Smooth muscle cell (in vitro differentiated cells): ENCODE measurements at regions not wholly inside any gene's neighbourhood (a gene's known extent, or its start where the extent isn't known, plus 50 kb on each side); places are given as distances from the start of the nearest gene placed in this dataset.

Source experiments
- DNase-seq: peaks from one replicate; lab custom pipeline; 2025; ENCODE audit not compliant: unreplicated experiment; lab: John Stamatoyannopoulos, UW
- H2AFZ ChIP-seq: fragments of 200-600 bp; sonication (generic); 2 replicates; pipeline ENCODE4 v1.6.0; 2016; ENCODE audit warnings: antibody characterized with exemption, low read depth, mild to moderate bottlenecking
- H3F3A ChIP-seq: fragments of 200-600 bp; sonication (generic); 2 replicates; pipeline ENCODE4 v1.6.0; 2017; ENCODE audit warnings: antibody characterized with exemption, low read depth
- H3K27ac ChIP-seq: fragments of 200-600 bp; sonication (generic); 2 replicates; pipeline ENCODE4 v1.5.1; 2016; ENCODE audit warnings: low read depth, mild to moderate bottlenecking
- H3K27me3 ChIP-seq: fragments of 200-600 bp; sonication (generic); 2 replicates; pipeline ENCODE4 v1.6.1; 2016; ENCODE audit warnings: low read depth, mild to moderate bottlenecking
- H3K36me3 ChIP-seq: fragments of 200-600 bp; sonication (generic); 2 replicates; pipeline ENCODE4 v1.5.1; 2016; ENCODE audit warnings: low read depth
- H3K4me1 ChIP-seq: fragments of 200-600 bp; sonication (generic); 2 replicates; pipeline ENCODE4 v1.5.1; 2016; ENCODE audit warnings: low read depth
- H3K4me2 ChIP-seq: fragments of 200-600 bp; sonication (generic); 2 replicates; pipeline ENCODE4 v1.6.0; 2016; ENCODE audit warnings: mild to moderate bottlenecking
- H3K4me3 ChIP-seq: fragments of 200-600 bp; sonication (generic); 2 replicates; pipeline ENCODE4 v1.5.1; 2016; ENCODE audit warnings: mild to moderate bottlenecking
- H3K79me2 ChIP-seq: fragments of 200-600 bp; sonication (generic); 2 replicates; pipeline ENCODE4 v1.6.0; 2016; ENCODE audit warnings: low read depth, mild to moderate bottlenecking
- H3K9ac ChIP-seq: fragments of 200-600 bp; sonication (generic); 2 replicates; pipeline ENCODE4 v1.6.0; 2016; ENCODE audit warnings: low read depth
- H3K9me3 ChIP-seq: fragments of 200-600 bp; sonication (generic); replicated peaks from 2 replicates; pipeline ENCODE4 v1.5.1; 2016; ENCODE audit warnings: low read depth
- H4K20me1 ChIP-seq: fragments of 200-600 bp; sonication (generic); 2 replicates; pipeline ENCODE4 v1.6.0; 2016; ENCODE audit warnings: low read depth
- CTCF ChIP-seq: fragments of 200-600 bp; sonication (generic); IDR thresholded peaks from 2 replicates; pipeline ENCODE4 v1.5.1; 2017; ENCODE audit warnings: borderline replicate concordance, mild to moderate bottlenecking, antibody characterized with exemption; ENCODE audit not compliant: insufficient read depth, poor library complexity, severe bottlenecking
- WGBS: methylation state at CpG from one replicate; pipeline ENCODE4 v1.1.7; 2016; ENCODE audit warnings: low lambda C conversion rate; 5-methylcytosine and 5-hydroxymethylcytosine counted together

- DNase-seq, result no peak
- H3K36me3 ChIP-seq, result no peaks in the 10 kb centered on the region
- H2AFZ ChIP-seq, result no peak overlapping the region
- no peaks in the 10 kb centered on the region for H3K79me2 ChIP-seq
- WGBS, result 91% methylated on average over 8 of the region's 8 CpGs
- no peaks in the 10 kb centered on the region for H3K9me3 ChIP-seq
- H3K4me1 ChIP-seq, result peaks cover under 1% of the 10 kb centered on the region
- TF ChIP-seq CTCF, result no peak
- H3K4me3 ChIP-seq, result no peak overlapping the region
- no peaks in the 10 kb centered on the region for H3K27me3 ChIP-seq
- H3K27ac ChIP-seq, result no peak overlapping the region
- H3F3A ChIP-seq, result no peaks in the 10 kb centered on the region
- H3K9ac ChIP-seq, result no peak overlapping the region
- no peak overlapping the region for H3K4me2 ChIP-seq
- H4K20me1 ChIP-seq, result no peaks in the 10 kb centered on the region
Observed at GRCh38 chr12:114794049-114794558, 110.1 kb upstream of the TBX3 start.

GRCh38 chr12:114790276-114790675, 106.3 kb upstream of the TBX3 start:
- no peaks in the 10 kb centered on the region for H3K27me3 ChIP-seq
- no peaks in the 10 kb centered on the region for H3F3A ChIP-seq
- H3K79me2 ChIP-seq, result no peaks in the 10 kb centered on the region
- no peaks in the 10 kb centered on the region for H4K20me1 ChIP-seq
- H3K4me2 ChIP-seq, result no peak overlapping the region
- no peak for TF ChIP-seq CTCF
- H3K9me3 ChIP-seq, result no peaks in the 10 kb centered on the region
- no peak overlapping the region for H2AFZ ChIP-seq
- H3K27ac ChIP-seq, result no peak overlapping the region
- WGBS, result 68% methylated on average over 1 of the region's 1 CpG
- no peak overlapping the region for H3K9ac ChIP-seq
- no peaks in the 10 kb centered on the region for H3K4me1 ChIP-seq
- no peak for DNase-seq
- H3K4me3 ChIP-seq, result no peak overlapping the region
- H3K36me3 ChIP-seq, result no peaks in the 10 kb centered on the region

DNA sequence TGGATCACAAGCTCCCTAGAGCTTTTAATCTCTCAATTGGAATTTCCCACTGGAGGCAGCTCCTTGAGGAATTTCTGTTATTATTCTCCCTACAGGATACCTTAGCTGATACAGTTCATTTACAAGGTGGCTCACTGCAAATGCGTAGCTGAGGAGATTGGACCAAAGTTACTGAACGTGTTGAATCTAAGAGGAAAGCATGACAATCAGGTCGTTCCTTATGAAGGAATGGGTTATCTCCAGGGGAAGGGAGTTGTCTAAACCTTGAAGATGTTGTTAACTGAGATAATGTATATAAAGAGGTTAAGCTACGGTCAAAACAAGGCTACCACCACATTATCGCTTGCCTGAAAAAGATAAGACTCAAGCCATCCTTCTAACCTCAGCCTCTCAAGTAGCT, 105.8 kb upstream of the TBX3 start:
- Histone ChIP-seq H3K4me1 (no peaks in the 10 kb centered on the region), H3K9me3 (no peaks in the 10 kb centered on the region), H3K79me2 (no peaks in the 10 kb centered on the region), H3K27ac (no peak overlapping the region), H3F3A (no peaks in the 10 kb centered on the region), H4K20me1 (no peaks in the 10 kb centered on the region), H2AFZ (no peak overlapping the region), H3K36me3 (no peaks in the 10 kb centered on the region), H3K27me3 (no peaks in the 10 kb centered on the region), H3K4me2 (no peak overlapping the region), H3K4me3 (no peak overlapping the region), H3K9ac (no peak overlapping the region)
- WGBS, result 77% methylated on average over 5 of the region's 5 CpGs
- TF ChIP-seq CTCF, result no peak
- no peak for DNase-seq

DNA sequence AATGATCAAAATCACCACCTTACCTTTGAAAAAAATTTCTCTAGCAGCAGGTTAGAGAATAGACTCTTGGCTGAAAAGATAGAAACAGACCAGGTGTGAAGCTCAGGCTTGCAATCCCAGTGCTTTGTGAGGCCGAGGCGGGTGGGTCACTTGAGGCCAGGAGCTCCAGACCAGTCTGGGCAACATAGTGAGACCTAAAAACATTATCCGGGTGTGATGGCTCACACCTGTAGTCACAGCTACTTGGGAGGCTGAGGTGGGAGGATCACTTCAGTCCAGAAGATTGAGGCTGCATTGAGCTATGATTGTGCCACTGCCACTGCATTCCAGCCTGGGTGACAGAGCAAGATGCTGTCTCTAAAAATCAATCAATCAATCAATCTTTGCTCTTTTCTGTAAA, 105.3 kb upstream of the TBX3 start:
- Histone ChIP-seq H3K9me3 (no peaks in the 10 kb centered on the region), H2AFZ (no peak overlapping the region), H3F3A (no peaks in the 10 kb centered on the region), H3K4me3 (no peak overlapping the region), H3K4me1 (no peaks in the 10 kb centered on the region), H3K27ac (no peak overlapping the region), H3K27me3 (no peaks in the 10 kb centered on the region), H3K79me2 (no peaks in the 10 kb centered on the region), H3K4me2 (no peak overlapping the region), H3K9ac (no peak overlapping the region), H3K36me3 (no peaks in the 10 kb centered on the region), H4K20me1 (no peaks in the 10 kb centered on the region)
- no peak for TF ChIP-seq CTCF
- WGBS, result 94% methylated on average over 3 of the region's 3 CpGs
- DNase-seq, result no peak
